ENCODE measurements at regions not wholly inside any gene's neighbourhood (a gene's known extent, or its start where the extent isn't known, plus 50 kb on each side); places are given as distances from the start of the nearest gene placed in this dataset.

DNA sequence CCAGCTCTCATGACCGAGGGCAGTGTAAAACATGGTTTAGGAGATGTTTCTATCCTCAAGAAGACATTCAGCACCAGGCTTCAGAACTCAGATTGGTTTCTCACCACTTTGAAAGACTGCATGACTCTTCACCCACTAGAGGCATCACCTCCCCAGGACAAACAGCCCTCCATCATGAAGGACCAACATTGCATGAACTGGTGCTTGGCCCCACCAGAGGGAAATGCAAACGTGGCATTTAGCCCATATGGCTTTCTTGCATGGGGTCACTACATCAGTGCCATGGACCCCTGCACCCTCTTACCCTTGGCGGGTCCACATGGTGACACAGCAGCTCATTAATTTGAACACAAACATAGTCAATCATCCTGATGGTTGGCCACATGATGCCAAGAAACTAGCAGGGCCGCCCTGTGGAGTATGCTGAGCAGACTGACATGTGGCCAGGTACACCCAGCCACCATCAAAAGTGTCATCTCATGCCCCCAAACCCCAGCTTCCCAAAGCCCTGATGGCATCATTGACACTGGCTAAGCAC, 129.5 kb upstream of the FSTL4 start:
- BruUV-seq (replicated peaks): no TSS peak
- Histone ChIP-seq H3K9me3 (ENCODE audit: low read depth, low read length, poor library complexity, severe bottlenecking) (no peaks in the 10 kb centered on the region), H3K36me3 (ENCODE audit: insufficient read depth, low read length, poor library complexity, severe bottlenecking) (no peaks in the 10 kb centered on the region), H3K27me3 (replicated peaks; ENCODE audit: insufficient read depth, low read depth, low read length, poor library complexity) (no peaks in the 10 kb centered on the region), H3K27ac (ENCODE audit: low read depth, low read length, poor library complexity, severe bottlenecking) (no peak overlapping the region), H3K4me3 (ENCODE audit: low read depth, low read length, poor library complexity, severe bottlenecking) (no peak overlapping the region), H3K4me1 (ENCODE audit: insufficient read depth, low read length, poor library complexity, severe bottlenecking) (peaks cover 3% of the 10 kb centered on the region)
- ChIA-PET POLR2A (ENCODE audit: low non-redundant PET) (no interaction called here), CTCF (no interaction called here)
- TF ChIP-seq, protein P1, sequence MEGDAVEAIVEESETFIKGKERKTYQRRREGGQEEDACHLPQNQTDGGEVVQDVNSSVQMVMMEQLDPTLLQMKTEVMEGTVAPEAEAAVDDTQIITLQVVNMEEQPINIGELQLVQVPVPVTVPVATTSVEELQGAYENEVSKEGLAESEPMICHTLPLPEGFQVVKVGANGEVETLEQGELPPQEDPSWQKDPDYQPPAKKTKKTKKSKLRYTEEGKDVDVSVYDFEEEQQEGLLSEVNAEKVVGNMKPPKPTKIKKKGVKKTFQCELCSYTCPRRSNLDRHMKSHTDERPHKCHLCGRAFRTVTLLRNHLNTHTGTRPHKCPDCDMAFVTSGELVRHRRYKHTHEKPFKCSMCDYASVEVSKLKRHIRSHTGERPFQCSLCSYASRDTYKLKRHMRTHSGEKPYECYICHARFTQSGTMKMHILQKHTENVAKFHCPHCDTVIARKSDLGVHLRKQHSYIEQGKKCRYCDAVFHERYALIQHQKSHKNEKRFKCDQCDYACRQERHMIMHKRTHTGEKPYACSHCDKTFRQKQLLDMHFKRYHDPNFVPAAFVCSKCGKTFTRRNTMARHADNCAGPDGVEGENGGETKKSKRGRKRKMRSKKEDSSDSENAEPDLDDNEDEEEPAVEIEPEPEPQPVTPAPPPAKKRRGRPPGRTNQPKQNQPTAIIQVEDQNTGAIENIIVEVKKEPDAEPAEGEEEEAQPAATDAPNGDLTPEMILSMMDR (conservative IDR thresholded peaks at IDR 0.05; ENCODE audit: low read depth, low read length): no peak
- TF ChIP-seq EZH2 (IDR thresholded peaks at IDR 0.05; ENCODE audit: borderline replicate concordance, low read depth, low read length, poor library complexity, severe bottlenecking): no peak
- intact Hi-C loops (cut with micrococcal nuclease; ENCODE audit: unreplicated experiment): no loop called here
- no peak for DNase-seq (ENCODE audit: low spot score)

DNA sequence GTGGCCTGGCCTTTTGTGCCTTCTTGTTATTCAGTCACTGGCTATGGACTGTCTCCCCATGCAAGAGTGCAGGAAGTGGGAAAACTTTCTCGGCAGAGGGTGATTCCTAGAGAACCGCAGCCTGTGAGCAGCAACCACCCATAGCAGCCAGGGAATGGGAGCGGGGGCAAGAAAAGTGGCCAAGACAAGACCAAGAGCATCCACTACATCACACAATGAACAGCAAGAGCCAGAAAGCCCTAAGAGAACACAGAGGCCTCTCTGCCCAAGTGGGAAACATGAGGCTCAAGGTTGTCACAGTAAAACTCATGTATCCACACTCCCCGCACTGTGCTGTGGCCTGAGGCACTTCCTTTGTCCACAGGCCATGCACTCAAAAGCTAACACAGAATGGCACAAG, 129.1 kb upstream of the FSTL4 start:
- CTCF ChIA-PET: no interaction called here
- no TSS peak for BruUV-seq (replicated peaks)
- no peak overlapping the region for H3K4me3 ChIP-seq (ENCODE audit: low read depth, low read length, poor library complexity, severe bottlenecking)
- H3K4me1 ChIP-seq (ENCODE audit: insufficient read depth, low read length, poor library complexity, severe bottlenecking): peaks cover 3% of the 10 kb centered on the region
- H3K36me3 ChIP-seq (ENCODE audit: insufficient read depth, low read length, poor library complexity, severe bottlenecking): no peaks in the 10 kb centered on the region
- POLR2A ChIA-PET (ENCODE audit: low non-redundant PET): no interaction called here
- no peaks in the 10 kb centered on the region for H3K9me3 ChIP-seq (ENCODE audit: low read depth, low read length, poor library complexity, severe bottlenecking)
- H3K27ac ChIP-seq (ENCODE audit: low read depth, low read length, poor library complexity, severe bottlenecking): no peak overlapping the region
- TF ChIP-seq EZH2 (IDR thresholded peaks at IDR 0.05; ENCODE audit: borderline replicate concordance, low read depth, low read length, poor library complexity, severe bottlenecking): no peak
- TF ChIP-seq, protein P1 (conservative IDR thresholded peaks at IDR 0.05; ENCODE audit: low read depth, low read length): no peak
- DNase-seq (ENCODE audit: low spot score): no peak
- intact Hi-C loops (cut with micrococcal nuclease; ENCODE audit: unreplicated experiment): no loop called here
- H3K27me3 ChIP-seq (replicated peaks; ENCODE audit: insufficient read depth, low read depth, low read length, poor library complexity): no peaks in the 10 kb centered on the region

DNA sequence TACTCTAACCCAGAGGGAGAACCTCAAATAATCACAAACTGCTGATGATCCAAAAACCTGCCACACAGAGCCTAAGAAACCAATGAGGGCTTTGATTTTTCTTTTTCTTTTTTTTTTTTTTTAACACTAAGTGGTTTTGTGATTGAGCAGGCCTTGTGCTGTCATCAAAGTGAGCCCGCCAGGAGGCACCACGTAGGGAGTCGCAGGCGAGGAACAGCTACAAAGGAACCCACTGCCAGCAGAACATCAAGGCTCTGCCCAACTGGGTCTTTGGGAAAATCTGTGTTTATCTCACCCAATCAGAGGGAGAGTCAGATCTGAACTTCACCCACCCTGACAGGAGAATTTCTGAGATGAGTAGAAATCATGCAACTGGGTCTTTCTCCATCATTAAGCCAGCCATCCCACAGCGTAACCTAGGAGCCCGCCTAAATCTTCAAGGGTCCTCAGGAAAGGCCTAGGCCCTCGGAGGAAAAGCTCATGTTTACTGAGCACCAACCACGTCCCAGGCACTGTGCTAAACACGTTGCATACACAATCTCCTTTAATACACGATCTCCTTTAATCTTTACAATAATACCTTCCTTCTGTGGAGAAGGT, 126.9 kb upstream of the FSTL4 start:
- no peaks in the 10 kb centered on the region for H3K36me3 ChIP-seq (ENCODE audit: insufficient read depth, low read length, poor library complexity, severe bottlenecking)
- no peaks in the 10 kb centered on the region for H3K4me1 ChIP-seq (ENCODE audit: insufficient read depth, low read length, poor library complexity, severe bottlenecking)
- intact Hi-C loops (cut with micrococcal nuclease; ENCODE audit: unreplicated experiment): no loop called here
- no peaks in the 10 kb centered on the region for H3K9me3 ChIP-seq (ENCODE audit: low read depth, low read length, poor library complexity, severe bottlenecking)
- H3K27me3 ChIP-seq (replicated peaks; ENCODE audit: insufficient read depth, low read depth, low read length, poor library complexity): no peaks in the 10 kb centered on the region
- no peak for DNase-seq (ENCODE audit: low spot score)
- BruUV-seq (replicated peaks): no TSS peak
- POLR2A ChIA-PET (ENCODE audit: low non-redundant PET): no interaction called here
- no peak for TF ChIP-seq EZH2 (IDR thresholded peaks at IDR 0.05; ENCODE audit: borderline replicate concordance, low read depth, low read length, poor library complexity, severe bottlenecking)
- TF ChIP-seq, protein P1 (conservative IDR thresholded peaks at IDR 0.05; ENCODE audit: low read depth, low read length): no peak
- H3K27ac ChIP-seq (ENCODE audit: low read depth, low read length, poor library complexity, severe bottlenecking): no peak overlapping the region
- CTCF ChIA-PET: no interaction called here
- H3K4me3 ChIP-seq (ENCODE audit: low read depth, low read length, poor library complexity, severe bottlenecking): no peak overlapping the region
